ENCODE measurements at regions not wholly inside any gene's neighbourhood (a gene's known extent, or its start where the extent isn't known, plus 50 kb on each side); places are given as distances from the start of the nearest gene placed in this dataset.

DNA sequence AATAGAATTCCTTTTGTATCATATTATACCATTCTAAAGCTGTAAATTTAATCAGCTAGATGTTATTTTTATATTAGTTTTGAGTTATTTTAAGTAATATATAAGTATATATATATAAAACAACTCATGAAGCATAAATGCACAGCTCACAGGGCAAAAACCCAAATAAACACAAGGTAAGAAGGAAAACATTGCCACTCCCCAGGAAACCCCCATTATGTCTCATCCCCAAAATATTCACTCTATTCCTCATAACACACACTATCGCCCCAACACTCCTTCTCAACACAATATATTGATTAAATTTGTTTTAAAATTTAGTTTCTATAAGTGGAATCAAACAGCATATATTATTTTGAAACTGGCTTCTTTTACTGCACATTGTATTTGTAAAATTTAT, 98.6 kb upstream of the FAM83B start:
- no peak for TF ChIP-seq POLR2A (IDR thresholded peaks at IDR 0.05; ENCODE audit: low read length)
- no peak for TF ChIP-seq GATA1 (IDR thresholded peaks at IDR 0.05; ENCODE audit: low read depth, low read length)

Measured in erythroblast (primary cell).